GM21423 (cell line): ENCODE measurements at regions not wholly inside any gene's neighbourhood (a gene's known extent, or its start where the extent isn't known, plus 50 kb on each side); places are given as distances from the start of the nearest gene placed in this dataset.
"Not testable (repeated sequence)": the region's sequence is repeated elsewhere in the genome, so short reads cannot be mapped to it uniquely, and the experiment has no call there.

Experiments
- ATAC-seq: cut with Tn5 transposase; IDR thresholded peaks from one replicate; pipeline ENCODE4 v1.9.1; 2021; ENCODE audit warnings: mild to moderate bottlenecking, moderate library complexity; ENCODE audit not compliant: unreplicated experiment

DNA sequence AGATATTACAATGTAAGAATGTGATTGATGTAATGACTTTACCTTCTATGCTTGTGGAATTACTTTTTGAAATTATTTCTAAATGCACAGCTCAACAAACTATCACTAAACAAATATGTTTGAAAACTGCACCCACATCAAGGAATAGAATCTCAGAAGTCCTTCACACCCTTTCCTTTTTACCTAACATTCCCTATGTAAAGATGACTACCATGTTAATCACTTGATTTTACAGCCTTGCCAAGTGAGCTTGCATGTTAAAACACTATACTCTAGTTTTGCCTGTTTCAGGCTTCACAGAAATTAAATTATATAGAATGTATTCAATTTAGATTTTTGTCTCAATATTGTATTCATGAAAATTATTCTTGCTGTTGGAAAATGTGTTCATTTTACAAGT, 1169.4 kb upstream of the CELF2 start:
- no peak for ATAC-seq

DNA sequence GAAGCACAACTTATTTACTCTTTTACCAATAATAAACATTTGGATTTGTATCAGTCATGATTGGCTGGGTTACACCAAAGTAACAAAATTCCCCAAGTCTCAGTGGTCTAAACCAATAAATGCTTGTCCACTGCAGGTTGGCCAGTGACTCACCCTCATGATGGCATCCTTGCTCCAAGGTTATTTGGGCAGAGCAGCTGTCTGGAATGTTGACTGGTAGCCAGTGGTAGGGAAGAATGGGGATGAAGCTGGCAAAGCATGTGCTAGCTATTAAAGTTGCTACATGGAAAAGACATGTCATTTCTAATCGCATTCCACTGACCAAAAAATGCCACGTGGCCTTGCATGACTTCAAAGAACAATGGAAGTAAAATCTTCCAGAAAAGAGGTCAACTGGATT, 1168.7 kb upstream of the CELF2 start:
- no peak for ATAC-seq

GRCh38 chr10:9850415-9850814, 1167.3 kb upstream of the CELF2 start:
- no peak for ATAC-seq

DNA sequence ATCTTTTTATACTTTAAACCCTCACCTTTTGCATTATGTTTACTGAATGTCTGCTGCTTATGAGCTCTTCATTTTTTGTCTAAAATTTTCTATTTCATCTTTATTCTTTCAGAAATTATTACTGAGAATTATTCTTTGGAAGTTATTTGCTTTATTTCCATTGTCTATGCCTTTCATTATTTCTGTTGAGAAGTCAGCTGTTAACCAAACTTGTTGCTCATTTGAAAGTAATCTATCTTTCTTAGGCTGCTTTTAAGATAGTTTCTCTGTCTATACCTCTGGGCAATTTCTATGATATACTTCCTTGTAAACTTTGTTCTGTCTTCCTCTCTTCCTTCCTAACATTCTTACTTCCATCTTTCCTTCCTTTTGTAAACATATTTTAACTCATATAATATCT, 1165.9 kb upstream of the CELF2 start:
- no peak for ATAC-seq

- no peak for ATAC-seq
Observed at GRCh38 chr10:9853405-9854355, 1164.0 kb upstream of the CELF2 start.

GRCh38 chr10:9855451-9855850, 1162.2 kb upstream of the CELF2 start:
- ATAC-seq, result not testable (repeated sequence)

DNA sequence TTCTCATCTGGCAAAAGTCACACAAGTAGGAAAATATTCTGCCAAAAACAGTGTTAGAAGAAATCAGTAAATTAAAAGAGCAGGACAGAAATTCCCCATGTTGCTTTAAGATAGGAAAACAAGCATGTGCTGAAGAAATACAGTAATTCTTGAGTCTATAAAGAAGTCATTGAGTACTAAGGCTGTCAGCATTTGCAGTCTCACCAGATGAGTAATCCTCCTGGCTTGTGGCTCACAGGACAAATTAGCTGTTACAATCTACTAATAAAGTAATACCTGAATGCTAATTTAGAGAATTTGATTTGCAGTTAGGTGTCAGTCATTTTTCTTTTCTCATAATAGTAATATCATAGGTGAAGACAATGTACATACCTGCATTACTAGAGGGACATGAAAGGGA, 1158.9 kb upstream of the CELF2 start:
- no peak for ATAC-seq

DNA sequence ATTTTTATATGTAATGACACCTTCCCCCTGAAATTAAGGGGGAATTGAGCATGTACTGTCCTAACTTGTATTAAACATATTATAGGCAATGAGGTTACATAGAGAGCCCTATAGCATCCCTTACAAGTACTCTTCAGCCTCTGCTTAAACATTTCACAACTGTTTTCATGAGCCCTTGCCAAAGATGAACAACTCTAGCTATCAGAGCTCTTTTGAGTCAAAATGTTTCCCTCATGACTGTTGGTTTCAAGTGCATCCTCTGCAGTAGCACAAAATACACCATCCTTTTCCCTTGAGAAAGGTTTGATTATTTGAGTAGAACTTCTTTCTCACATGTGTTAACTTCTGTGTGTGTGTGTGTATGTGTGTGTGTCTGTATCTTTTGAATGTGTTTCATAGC, 1157.6 kb upstream of the CELF2 start:
- no peak for ATAC-seq

DNA sequence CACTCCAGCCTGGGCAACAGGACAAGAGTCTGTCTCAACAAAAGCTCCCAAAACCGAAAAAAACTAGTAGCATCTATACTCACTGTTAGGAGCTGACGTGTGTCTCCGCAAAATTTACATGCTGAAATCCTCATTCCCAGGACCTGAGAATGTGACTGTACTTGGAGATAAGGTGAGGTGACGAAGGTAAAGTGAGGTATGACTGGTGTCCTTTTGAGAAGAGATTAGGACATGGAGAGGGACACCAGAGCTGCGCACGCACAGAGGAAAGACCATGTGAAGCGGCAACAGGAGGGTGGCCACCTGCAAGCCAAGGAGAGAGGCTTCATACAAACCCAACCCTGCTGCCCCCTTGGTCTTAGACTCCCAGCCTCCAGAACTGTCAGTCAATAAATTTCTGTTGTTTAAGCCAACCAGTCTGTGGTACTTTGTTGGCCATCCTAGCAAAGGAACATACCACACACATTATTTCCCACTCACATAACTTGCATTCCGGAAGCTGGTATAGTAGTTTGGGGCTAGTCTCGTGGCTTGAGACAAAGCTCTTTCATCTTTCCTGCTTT, 1154.0 kb upstream of the CELF2 start:
- no peak for ATAC-seq

DNA sequence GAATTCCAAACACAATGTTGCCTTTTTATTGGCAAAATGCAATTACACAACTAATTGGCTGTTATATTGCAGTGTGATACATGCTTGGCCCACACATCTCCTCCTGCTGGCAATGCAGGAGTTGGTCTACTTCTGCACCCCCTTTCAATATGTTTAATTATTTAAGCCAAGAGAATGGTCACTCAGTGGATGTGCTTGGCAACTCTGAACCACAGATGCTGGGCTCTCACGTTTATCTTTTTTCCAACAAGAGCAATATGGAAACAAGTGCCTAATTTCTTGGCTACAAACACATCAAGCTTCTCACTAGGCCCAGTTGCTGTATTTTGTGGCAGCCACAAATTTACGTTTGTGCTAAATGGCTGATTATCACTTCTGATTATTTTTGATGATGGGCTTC, 1149.2 kb upstream of the CELF2 start:
- no peak for ATAC-seq

DNA sequence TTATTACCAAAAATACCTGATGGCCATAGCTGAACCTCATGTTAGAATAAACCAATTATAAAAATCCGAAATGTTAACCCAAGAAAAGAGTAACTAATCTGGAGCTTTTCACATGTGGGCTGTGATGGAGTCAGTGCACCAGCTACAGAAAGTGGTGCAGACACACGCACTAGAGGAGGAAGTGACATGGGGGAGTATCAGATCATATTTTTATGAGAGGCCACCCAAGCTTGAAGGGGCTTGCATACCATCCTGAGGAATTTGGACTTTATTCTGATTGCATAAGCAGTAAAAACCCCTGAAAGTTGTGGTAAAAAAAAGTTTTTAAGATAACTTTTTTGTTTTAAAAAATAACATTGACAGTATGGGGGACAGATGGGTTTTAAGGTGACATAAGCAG, 1148.5 kb upstream of the CELF2 start:
- no peak for ATAC-seq

DNA sequence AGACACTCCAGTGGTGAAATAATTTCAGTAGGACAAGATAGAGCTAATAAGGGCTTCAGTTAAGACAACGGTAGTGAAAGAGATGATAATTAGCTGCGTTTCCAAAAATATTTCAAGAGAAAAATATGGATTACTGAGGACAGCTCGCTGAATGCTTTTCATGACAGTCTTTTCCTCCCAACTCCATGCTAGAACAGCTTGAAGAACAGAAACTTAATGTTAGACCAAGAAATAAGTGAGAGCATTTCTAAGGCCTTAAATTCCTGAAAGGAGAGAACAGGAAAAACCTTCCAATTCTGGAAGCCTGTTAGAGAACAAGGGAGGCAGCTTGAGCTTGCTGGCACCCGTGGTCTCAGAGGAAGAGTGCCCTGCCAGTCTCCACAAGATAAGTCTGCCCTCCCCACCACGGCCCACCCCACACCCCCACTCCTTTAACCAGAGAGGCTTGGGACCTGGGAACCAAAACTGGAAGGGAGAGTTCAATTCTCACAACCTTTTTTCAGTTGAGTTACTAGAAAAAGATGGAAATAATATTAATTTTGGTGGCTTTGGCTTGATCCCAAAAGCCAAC, 1148.0 kb upstream of the CELF2 start:
- no peak for ATAC-seq

DNA sequence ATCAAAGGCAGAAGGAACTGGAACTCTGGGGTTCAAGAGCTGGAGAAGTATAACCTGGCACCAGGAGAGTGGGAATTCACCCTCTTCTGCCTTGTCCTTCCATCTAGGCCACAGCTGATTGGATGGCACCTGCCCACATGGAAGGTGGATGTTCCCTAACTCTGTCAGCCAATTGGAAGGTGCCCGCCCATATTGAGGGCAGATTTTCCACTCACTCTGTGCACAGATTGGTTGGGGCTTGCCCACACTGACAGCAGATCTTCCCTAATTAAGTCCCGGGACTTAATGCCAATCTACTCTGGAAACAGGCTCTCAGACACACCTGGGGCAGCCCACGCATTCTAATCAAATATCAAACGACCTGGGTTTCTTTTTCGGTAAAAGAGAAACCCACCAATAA, 1142.3 kb upstream of the CELF2 start:
- no peak for ATAC-seq

GRCh38 chr10:9877978-9878377, 1139.7 kb upstream of the CELF2 start:
- ATAC-seq, result no peak

GRCh38 chr10:9878383-9878782, 1139.3 kb upstream of the CELF2 start:
- ATAC-seq, result no peak

DNA sequence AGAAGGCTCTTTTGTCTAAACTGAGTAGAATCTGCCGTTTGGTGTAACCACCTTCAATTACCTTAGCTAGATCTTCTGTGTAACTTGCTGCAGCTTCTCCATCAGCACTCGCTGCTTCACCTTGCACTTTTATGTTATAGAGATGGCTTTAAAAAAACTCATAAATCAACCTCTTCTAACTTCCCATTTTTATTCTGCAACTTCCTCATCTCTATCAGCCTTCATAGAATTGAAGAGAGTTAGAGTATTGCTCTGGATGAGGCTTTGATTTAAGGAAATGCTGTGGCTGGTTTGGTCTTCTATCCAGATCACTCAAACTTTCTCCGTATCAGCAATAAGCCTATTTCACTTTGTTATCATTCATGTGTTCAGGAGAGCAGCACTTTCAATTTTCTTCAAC, 1131.9 kb upstream of the CELF2 start:
- ATAC-seq, result no peak

DNA sequence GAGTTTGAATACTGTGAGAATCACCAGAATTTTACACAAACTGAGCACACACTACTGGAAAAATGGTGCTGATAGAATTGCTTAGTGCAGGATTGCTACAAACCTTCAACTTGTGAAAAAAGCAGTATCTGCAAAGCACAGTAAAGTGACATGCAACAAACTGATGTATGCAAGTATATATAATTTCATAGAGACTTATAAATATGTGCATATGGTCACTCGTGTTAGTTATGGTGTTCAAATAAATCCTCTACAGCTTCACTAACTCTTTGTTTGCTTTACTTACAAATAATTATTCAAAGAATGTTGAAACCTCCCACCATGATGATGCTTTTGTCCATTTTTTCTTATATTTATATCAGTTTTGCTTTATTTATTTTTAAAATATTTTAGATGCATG, 1130.9 kb upstream of the CELF2 start:
- no peak for ATAC-seq

DNA sequence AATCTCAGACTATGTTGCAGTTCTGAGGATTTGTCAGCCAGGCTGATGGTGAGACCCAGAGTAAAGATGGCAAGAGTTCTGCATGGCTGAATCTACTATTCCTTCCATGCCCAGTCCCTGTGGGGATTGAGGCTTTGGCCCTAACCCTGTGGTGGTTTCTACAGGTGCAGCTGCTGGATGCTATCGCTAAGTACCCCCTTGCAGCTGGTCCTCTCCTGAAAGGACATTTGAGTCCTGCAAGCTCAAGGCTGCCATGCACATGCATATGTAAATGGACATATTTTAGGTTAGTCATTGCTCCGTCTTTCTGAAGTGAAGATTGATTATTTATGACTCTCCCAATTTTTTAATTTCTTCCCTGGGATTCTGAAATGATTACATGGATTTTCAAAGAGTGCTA, 1122.2 kb upstream of the CELF2 start:
- no peak for ATAC-seq

- ATAC-seq, result no peak
Observed at GRCh38 chr10:9895981-9896380, 1121.7 kb upstream of the CELF2 start.

- no peak for ATAC-seq
Observed at GRCh38 chr10:9898633-9899395, 1118.9 kb upstream of the CELF2 start.

- ATAC-seq, result no peak
Observed at GRCh38 chr10:9900751-9901150, 1116.9 kb upstream of the CELF2 start.
